Fibroblast of lung (primary cell): ENCODE measurements at regions not wholly inside any gene's neighbourhood (a gene's known extent, or its start where the extent isn't known, plus 50 kb on each side); places are given as distances from the start of the nearest gene placed in this dataset.

Experiments used
- CTCF ChIP-seq, 2 donors: IDR thresholded peaks in 1 of 2; conservative IDR thresholded peaks in 1 of 2; 1 replicate in 1 of 2; 2 replicates in 1 of 2; pipeline ENCODE4 v1.5.1; 2011 to 2012; ENCODE audit warnings: low read length in 2 of 2, control low read depth in 1 of 2, inconsistent platforms in 1 of 2, low read depth in 1 of 2, mild to moderate bottlenecking in 1 of 2
- EZH2 ChIP-seq: IDR thresholded peaks from 2 replicates; pipeline ENCODE4 v1.5.1; 2012; ENCODE audit warnings: low read length, control low read depth, mild to moderate bottlenecking; ENCODE audit errors: missing control alignments

- TF ChIP-seq CTCF (conservative IDR thresholded peaks at IDR 0.05 in 1 of 2, IDR thresholded peaks at IDR 0.05 in 1 of 2; ENCODE audit: low read depth in 1 of 2, low read length in 2 of 2) (no peak), EZH2 (no peak)
These were observed 106.4 kb upstream of the RBBP8 start for GRCh38 chr18:22826726-22827125.
